HG03439 (cell line): ENCODE measurements at regions not wholly inside any gene's neighbourhood (a gene's known extent, or its start where the extent isn't known, plus 50 kb on each side); places are given as distances from the start of the nearest gene placed in this dataset.
"Not testable (repeated sequence)": the region's sequence is repeated elsewhere in the genome, so short reads cannot be mapped to it uniquely, and the experiment has no call there.

Source experiments
- ATAC-seq: cut with Tn5 transposase; IDR thresholded peaks from one replicate; pipeline ENCODE4 v1.9.1; 2021; ENCODE audit warnings: mild to moderate bottlenecking, moderate library complexity; ENCODE audit not compliant: unreplicated experiment

GRCh38 chr3:165716592-165716991 is 120.6 kb downstream of the BCHE start:
- ATAC-seq, result no peak

- no peak for ATAC-seq
Measured at GRCh38 chr3:165713479-165713878, 123.7 kb downstream of the BCHE start.

GRCh38 chr3:165712382-165712781 is 124.8 kb downstream of the BCHE start:
- no peak for ATAC-seq

DNA sequence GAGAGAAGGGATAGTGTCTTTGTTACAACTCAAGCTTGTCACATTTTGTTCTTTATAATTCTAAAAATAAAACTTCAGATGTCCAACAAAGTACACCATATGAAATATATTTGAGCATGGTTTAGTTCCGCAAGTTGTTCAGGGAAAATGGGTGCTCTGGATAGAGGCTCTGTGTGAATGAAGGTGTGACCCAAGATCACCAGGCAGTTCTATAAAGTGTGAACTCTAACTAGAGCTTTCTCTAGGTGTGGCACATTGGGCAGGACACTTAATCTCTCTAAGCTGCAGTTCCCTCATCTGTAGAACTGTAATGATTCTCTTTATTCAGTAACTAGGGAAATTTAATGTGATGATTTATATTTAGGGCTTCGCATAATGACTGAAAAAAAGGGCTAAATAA is 139.3 kb downstream of the BCHE start:
- no peak for ATAC-seq

GRCh38 chr3:165696496-165696895 is 140.7 kb downstream of the BCHE start:
- no peak for ATAC-seq

- no peak for ATAC-seq
Measured at GRCh38 chr3:165683947-165684346, 153.3 kb downstream of the BCHE start.

- ATAC-seq, result no peak
Measured at GRCh38 chr3:165682734-165683133, 154.5 kb downstream of the BCHE start.

DNA sequence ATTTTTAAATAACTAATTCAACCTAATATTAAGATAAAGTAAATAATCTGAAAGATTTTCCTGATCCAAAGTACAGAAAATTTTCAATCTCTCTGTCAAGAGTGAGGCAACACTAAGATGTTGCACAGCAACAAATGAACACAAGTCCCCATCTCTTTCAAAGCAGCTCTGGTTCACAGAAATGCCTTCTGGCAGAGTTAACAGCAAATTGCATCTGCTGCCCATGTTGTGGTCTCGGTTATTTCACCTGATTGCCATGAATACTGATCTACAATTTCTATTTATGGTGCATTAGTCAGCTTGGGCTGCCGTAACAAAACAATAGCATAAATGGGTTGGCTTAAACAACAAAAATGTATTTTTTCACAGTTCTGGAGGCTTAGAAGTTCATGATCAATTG is 167.3 kb downstream of the BCHE start:
- no peak for ATAC-seq

DNA sequence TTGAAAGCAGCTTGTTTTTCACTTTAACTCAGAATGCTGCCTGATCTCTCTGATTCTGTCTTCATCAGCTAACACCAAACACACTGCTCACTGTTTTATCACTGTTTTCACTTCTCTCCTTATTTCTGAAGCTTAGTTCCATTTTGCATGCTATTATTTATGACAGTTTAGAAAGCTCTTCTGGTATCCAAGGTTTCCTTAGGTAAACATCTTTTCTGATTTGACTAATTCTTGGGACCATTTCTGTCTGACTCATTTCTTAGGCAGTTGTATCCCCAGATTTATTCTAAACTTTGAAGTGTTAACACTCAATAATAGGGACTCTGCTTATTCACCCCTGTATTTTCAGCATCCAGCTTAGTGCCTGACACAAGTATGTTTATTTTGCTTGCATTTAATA is 167.7 kb downstream of the BCHE start:
- ATAC-seq, result no peak

DNA sequence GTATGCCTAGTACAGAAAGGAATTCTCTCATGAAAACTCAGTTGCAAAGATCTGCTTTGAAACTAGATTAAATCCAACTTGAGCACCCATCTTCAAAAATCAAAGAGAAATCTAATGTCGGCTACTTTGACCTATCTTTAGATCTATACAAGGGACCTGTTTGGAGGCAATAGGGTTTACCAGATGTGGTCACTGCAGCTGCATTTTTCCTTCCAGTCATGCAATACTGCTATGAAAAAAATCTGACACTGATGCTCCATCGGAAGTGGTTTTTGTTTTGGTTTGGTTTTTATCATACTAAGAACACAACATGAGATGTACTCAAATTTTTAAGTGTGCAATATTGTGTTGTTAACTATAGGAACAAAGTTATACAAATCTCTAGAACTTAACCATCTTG is 169.5 kb downstream of the BCHE start:
- no peak for ATAC-seq

DNA sequence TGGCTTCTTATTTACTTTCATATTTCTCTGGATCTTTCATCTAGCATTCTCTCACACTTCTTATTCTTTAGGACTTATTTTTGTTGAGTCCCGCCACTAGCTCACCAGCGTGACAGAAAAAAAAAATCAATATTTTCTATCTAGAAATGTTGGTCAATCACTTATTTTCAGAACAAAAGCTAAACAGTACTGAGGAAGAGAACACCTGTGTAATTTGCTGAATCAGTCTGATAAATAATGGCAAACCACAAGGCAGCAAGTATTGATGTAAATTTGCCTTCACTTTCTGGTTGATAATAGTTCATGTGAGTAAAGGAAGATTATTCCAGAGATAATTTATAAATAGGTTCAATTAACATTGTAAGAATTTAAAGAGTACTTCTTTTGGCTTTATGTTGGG is 179.2 kb downstream of the BCHE start:
- no peak for ATAC-seq

DNA sequence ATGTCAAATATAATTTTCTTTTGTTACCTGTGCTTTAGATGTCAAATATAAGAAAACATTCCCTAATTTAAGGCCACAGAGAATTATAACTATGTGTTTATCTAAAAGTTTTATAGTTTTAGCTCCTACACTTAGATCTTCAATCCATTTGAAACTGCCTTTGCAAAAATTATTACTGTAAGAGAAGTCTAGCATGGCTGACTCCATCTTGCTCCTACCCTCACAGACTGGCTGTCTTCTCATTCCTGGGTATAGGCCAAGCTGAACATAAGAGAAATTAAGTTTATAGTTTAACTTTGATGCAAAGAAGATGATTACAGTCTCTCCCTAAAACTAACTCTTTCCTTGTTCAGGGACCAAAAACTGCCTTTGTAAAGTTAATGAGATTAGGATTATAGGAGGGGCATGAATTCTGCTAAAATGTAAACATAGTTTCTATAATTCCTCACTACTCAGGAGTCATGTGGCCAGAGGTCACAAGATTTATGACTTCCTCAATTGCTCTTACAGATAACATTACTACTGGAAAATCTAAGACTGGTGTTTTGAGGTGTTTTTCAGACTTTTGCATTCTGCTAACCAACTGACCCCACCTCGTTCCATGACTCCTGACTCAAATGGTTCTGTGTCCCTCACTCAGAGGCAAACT is 184.0 kb downstream of the BCHE start:
- ATAC-seq, result no peak

DNA sequence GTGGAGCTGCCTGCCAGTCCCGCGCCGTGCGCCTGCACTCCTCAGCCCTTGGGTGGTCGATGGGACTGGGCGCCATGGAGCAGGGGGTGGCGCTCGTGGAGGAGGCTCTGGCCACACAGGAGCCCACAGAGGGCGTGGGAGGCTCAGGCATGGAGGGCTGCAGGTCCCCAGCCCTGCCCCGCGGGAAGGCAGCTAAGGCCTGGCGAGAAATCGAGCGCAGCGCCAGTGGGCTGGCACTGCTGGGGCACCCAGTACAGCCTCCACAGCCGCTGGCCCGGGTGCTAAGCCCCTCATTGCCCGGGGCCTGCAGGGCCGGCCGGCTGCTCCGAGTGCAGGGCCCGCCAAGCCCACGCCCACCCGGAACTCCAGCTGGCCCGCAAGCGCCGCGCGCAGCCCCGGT is 187.9 kb downstream of the BCHE start:
- ATAC-seq, result not testable (repeated sequence)

DNA sequence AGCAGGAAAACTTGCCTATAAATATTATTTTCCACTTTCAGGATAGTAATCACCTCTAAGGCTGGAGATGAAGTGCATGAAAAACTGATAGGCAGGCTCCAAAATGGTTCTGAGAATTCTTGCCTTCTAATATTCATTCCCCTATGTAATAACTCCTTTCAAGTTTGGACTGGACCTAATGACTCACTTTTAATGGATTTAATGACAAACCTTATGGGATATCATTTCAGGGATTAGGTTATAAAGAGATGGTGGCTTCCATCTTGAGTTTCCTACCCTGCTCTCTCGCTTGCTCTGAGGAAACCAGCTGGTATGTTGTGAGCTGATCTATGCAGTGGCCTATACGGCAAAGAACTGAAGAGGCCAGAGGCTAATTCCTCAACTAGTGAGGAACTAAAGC is 192.0 kb downstream of the BCHE start:
- no peak for ATAC-seq

- ATAC-seq, result no peak
Measured at GRCh38 chr3:165644331-165644730, 192.9 kb downstream of the BCHE start.

DNA sequence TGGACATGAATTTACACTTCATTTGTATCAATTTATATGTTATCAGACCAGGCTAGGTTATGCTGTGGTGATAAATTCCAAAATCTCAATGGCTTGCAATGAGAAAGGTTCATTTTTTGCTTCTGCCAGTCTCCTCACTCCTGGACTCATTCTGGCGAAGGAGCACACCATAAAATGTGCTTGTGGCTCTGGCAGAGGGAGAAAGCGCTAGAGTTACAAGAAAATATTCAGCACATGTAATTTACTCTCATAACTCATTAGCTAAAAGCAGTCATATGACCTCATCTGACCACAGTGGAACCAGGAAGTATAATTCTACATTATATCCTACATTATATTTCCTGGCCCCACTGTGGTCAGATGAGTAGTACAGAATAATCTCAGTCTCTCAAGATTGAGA is 193.8 kb downstream of the BCHE start:
- ATAC-seq, result no peak

DNA sequence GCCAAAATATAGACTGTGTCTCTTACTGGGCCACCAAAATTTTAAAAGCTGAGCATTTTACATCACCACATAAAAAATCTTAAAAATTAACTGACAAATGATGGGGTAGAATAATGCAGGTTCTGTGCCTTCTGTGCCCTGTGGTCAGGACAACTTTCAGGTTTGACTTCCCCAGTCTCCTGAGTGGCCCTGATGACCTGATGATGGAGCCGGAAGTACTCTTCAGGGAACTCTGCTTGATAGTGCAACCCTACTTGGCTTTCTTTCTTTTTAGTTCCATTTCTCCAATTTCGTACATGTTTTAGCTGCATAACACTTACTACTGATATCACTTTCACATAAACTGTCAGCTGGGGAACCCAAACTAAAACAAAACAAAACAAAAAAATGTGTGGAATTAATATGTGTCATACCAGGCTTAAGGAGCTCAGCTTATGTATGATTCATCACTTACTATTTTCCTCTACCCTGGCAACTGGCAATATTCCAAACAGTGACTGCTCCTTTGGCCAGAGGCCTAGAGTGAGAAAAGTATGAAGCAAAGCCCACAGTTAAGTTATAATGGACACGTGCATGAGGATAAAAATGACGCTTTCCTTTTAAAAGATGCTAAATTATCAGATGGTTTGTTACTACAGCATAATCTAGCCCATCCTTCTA is 194.3 kb downstream of the BCHE start:
- no peak for ATAC-seq

DNA sequence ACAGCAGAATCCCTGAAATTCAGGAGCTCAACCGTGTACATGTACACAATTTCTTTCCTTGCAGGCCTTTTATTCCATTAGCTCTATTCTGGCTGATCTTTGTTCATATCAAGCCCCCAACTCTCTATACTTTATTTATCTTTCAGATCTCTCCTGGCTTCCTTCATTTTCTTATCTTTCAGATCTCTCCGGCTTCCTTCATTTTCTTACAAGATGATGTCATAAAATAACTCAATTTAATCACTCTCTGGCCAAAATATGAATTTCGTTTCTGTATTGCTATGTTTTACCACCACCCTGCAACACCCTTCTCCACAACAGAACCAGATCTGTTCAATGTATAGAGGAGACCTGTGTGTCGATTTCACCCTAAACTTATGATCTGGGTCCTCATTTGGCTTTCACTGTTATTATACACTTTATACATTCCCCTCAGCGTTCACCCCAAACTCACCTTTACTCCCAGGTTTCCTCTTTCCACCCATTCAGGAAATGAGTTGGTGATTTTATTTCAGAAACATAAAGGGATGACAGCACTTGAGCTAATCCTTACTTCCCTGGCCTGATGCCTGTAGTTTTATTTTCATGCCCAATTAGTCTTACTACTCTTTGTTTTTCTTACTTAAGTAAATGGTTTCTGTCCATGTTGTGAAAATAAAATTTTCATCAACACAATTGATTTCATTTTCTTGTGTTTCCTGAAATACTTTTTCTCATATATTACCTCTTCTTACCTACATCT is 195.5 kb downstream of the BCHE start:
- ATAC-seq, result no peak

DNA sequence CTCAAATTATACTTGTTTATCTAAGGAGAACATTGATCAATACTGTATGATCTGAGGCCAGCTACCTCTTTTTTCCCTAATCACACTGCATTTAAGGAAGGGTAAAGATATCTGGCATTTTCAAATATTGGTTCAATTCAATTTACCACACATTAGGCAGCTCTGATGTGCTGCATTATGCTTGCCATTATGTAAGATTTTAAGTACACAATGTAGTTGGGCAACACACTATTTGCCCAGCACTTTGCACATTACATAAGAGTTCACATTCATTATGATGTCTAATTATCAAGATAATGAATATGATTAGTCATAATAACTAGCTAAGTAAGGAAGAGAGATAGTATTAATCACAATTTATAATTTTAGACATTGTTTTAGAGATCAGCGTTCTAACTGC is 196.3 kb downstream of the BCHE start:
- no peak for ATAC-seq

- ATAC-seq, result no peak
Measured at GRCh38 chr3:165640031-165640430, 197.2 kb downstream of the BCHE start.

DNA sequence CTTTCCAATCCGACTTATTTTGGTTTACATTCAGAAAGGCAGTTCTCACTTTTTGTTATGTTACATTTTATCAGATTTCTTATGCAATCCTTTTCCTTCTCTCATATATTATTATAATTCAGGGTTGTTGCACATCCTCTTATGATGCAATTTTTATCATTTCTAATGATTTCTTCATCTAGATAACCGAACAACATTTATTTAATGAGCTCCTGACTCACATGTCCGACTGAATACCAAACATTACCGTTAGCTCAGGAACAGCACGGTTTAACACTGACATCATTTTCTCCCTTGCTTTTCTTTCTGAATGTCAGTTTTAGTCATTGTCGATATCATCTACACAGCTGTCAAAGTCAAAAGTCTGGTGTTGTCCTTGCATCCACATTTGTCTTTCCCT is 199.2 kb downstream of the BCHE start:
- ATAC-seq, result no peak

GRCh38 chr3:165636684-165637015 is 200.6 kb downstream of the BCHE start:
- ATAC-seq, result no peak
